GM12878 (cell line): ENCODE measurements at regions not wholly inside any gene's neighbourhood (a gene's known extent, or its start where the extent isn't known, plus 50 kb on each side); places are given as distances from the start of the nearest gene placed in this dataset.

ENCODE experiments used
- ATAC-seq: fragments of 200-7000 bp; cut with Tn5 transposase; 3 replicates; pipeline ENCODE4 v1.9.1; 2020; ENCODE audit warnings: mild to moderate bottlenecking, moderate library complexity
- BruUV-seq: library from RNA; stranded (reverse); fragments of 400-500 nt; replicated peaks from 2 replicates; lab custom pipeline; 2021; lab: Mats Ljungman, UMichigan
- CTCF ChIA-PET: fragments of 300-600 bp; sonication (Branson Sonifier 250); formaldehyde crosslinking; extraction: SDS; loops from one replicate; lab custom pipeline; 2021; ENCODE audit warnings: inconsistent platforms; lab: Yijun Ruan, JAX
- POLR2A ChIA-PET: fragments of 350-600 bp; formaldehyde crosslinking; extraction: SDS; loops from one replicate; lab custom pipeline; 2021; ENCODE audit warnings: inconsistent platforms; lab: Charles Lee
- RAD21 ChIA-PET: fragments of 300-600 bp; sonication (Branson Sonifier 250); formaldehyde crosslinking; loops from one replicate; lab custom pipeline; 2023; ENCODE audit warnings: antibody characterized with exemption; ENCODE audit not compliant: unreplicated experiment; lab: Charles Lee
- SMC1A ChIA-PET: fragments of 300-600 bp; sonication (Branson Sonifier 250); formaldehyde crosslinking; loops from one replicate; lab custom pipeline; 2023; ENCODE audit not compliant: unreplicated experiment, uncharacterized antibody; lab: Charles Lee
- DNase-seq: peaks from one replicate; pipeline ENCODE4 v3.0.0-alpha.2; 2011; ENCODE audit warnings: low read depth, low spot score
- FAIRE-seq: peaks from 3 replicates; lab custom pipeline; 2011; peaks lifted over from hg19 to GRCh38; lab: Jason Lieb, UNC
- H2AFZ ChIP-seq: 2 replicates; pipeline ENCODE4 v1.6.0; 2011; ENCODE audit warnings: low read depth, low read length, control low read depth; ENCODE audit not compliant: control insufficient read depth
- H3K27ac ChIP-seq: 2 replicates; pipeline ENCODE4 v1.5.1; 2011; ENCODE audit warnings: control low read depth; ENCODE audit not compliant: control insufficient read depth, insufficient read depth
- H3K27me3 ChIP-seq, 2 experiments: replicated peaks in 1 of 2; 2 replicates each; pipeline versions ENCODE4 v1.6.0 to v1.6.1; 2011; ENCODE audit warnings: low read length in 1 of 2; ENCODE audit not compliant: control insufficient read depth in 2 of 2, insufficient read depth in 2 of 2
- H3K36me3 ChIP-seq, 2 experiments: 2 replicates each; pipeline ENCODE4 v1.5.1; 2011; ENCODE audit warnings: low read length in 1 of 2; ENCODE audit not compliant: control insufficient read depth in 2 of 2, insufficient read depth in 2 of 2
- H3K4me1 ChIP-seq: 2 replicates; pipeline ENCODE4 v1.6.1; 2011; ENCODE audit warnings: mild to moderate bottlenecking, low read length, moderate library complexity, mixed read lengths; ENCODE audit not compliant: control insufficient read depth, insufficient read depth
- H3K4me2 ChIP-seq: 2 replicates; pipeline ENCODE4 v1.6.0; 2011; ENCODE audit warnings: control low read depth; ENCODE audit not compliant: control insufficient read depth, insufficient read depth
- H3K4me3 ChIP-seq: fragments of 200-600 bp; sonication (generic); 2 replicates; pipeline ENCODE4 v1.5.1; 2016
- H3K79me2 ChIP-seq: 2 replicates; pipeline ENCODE4 v1.6.0; 2011; ENCODE audit warnings: low read length; ENCODE audit not compliant: control insufficient read depth, insufficient read depth
- H3K9ac ChIP-seq: 2 replicates; pipeline ENCODE4 v1.8.0; 2011; ENCODE audit warnings: low read length, control low read depth, mixed read lengths; ENCODE audit not compliant: control insufficient read depth, insufficient read depth
- H3K9me3 ChIP-seq: replicated peaks from 3 replicates; pipeline ENCODE4 v1.5.1; 2011; ENCODE audit warnings: mild to moderate bottlenecking, low read length; ENCODE audit not compliant: control insufficient read depth, insufficient read depth
- H4K20me1 ChIP-seq: 2 replicates; pipeline ENCODE4 v1.6.0; 2011; ENCODE audit not compliant: control insufficient read depth, insufficient read depth
- CTCF ChIP-seq, 3 experiments: IDR thresholded peaks in 2 of 3; conservative IDR thresholded peaks in 1 of 3; 2 replicates each; pipeline ENCODE4 v1.5.1; 2011; ENCODE audit warnings: low read depth in 3 of 3, low read length in 3 of 3, mild to moderate bottlenecking in 3 of 3, control low read depth in 2 of 3, moderate library complexity in 2 of 3, inconsistent platforms in 1 of 3, mixed read lengths in 1 of 3; ENCODE audit not compliant: control insufficient read depth in 2 of 3, insufficient read depth in 1 of 3; ENCODE audit errors: extremely low read depth in 1 of 3
- E2F8 ChIP-seq: fragments of 450-650 bp; IDR thresholded peaks from 2 replicates; pipeline ENCODE4 v1.6.1; 2018; ENCODE audit warnings: mild to moderate bottlenecking, low read depth, moderate library complexity; ENCODE audit not compliant: partially characterized antibody
- ELK1 ChIP-seq: IDR thresholded peaks from 2 replicates; pipeline ENCODE4 v1.6.1; 2012; ENCODE audit warnings: low read depth, low read length, improper control_type of control experiment
- ZNF207 ChIP-seq: fragments of 450-650 bp; IDR thresholded peaks from 2 replicates; pipeline ENCODE4 v1.6.1; 2014; ENCODE audit warnings: antibody characterized with exemption, mild to moderate bottlenecking, borderline replicate concordance
- WGBS: methylation state at CpG from one replicate; pipeline ENCODE4 v1.1.6; 2016; ENCODE audit warnings: low lambda C conversion rate; ENCODE audit not compliant: insufficient replicate concordance, insufficient coverage; ENCODE audit errors: missing lambda C conversion rate; 5-methylcytosine and 5-hydroxymethylcytosine counted together
- in situ Hi-C: fragments of 300-500 bp; cut with MboI; formaldehyde crosslinking; loops from 9 replicates; pipeline ENCODE4 v1.14.3; 2018; ENCODE audit warnings: mixed read lengths
- intact Hi-C: fragments of 100-400 bp; cut with micrococcal nuclease; formaldehyde crosslinking; loops from one replicate; pipeline ENCODE4 v1.14.2; 2022; ENCODE audit not compliant: unreplicated experiment

GRCh38 chr5:10140195-10140973 lies 109.3 kb downstream of the ATPSCKMT start:
- Histone ChIP-seq H3K9ac (no peak overlapping the region), H3K36me3 (no peaks in the 10 kb centered on the region)

More at GRCh38 chr5:10140195-10140973, 109.3 kb downstream of the ATPSCKMT start:
- no peak overlapping the region for H3K4me2 ChIP-seq
- CTCF ChIA-PET, result no interaction called here
- H2AFZ ChIP-seq, result no peak overlapping the region
- in situ Hi-C loops (no loop called here), intact Hi-C loops (no loop called here)
- RAD21 ChIA-PET, result no interaction called here
- no peaks in the 10 kb centered on the region for H3K4me1 ChIP-seq
- H3K27me3 ChIP-seq, result no peaks in the 10 kb centered on the region
- 36% methylated on average over 5 of the region's 5 CpGs for WGBS
- H3K9me3 ChIP-seq, result no peaks in the 10 kb centered on the region; the same call in 2 of the 3 replicates
- no peak for FAIRE-seq
- H4K20me1 ChIP-seq, result no peaks in the 10 kb centered on the region
- TF ChIP-seq E2F8 (no peak), ELK1 (no peak), ZNF207 (no peak), CTCF (IDR thresholded peaks at IDR 0.05 in 2 of 3, conservative IDR thresholded peaks at IDR 0.05 in 1 of 3; ENCODE audit: control insufficient read depth in 2 of 3, extremely low read depth in 1 of 3, insufficient read depth in 1 of 3, low read depth in 3 of 3, low read length in 3 of 3) (peak in 2 of 3 experiments; percentile 3 to 12; a peak in 1 of 6 replicates)
- TF ChIP-seq, all 136 proteins: peak for 1
- Histone ChIP-seq H3K79me2 (no peaks in the 10 kb centered on the region), H3K27ac (no peak overlapping the region), H3K4me3 (no peak overlapping the region)
- BruUV-seq, result no TSS peak
- peak; percentile 48 for ATAC-seq
- no peak for DNase-seq
- POLR2A ChIA-PET, result no interaction called here
- SMC1A ChIA-PET, result no interaction called here
